ENCODE measurements at regions not wholly inside any gene's neighbourhood (a gene's known extent, or its start where the extent isn't known, plus 50 kb on each side); places are given as distances from the start of the nearest gene placed in this dataset.

GRCh38 chr4:100820249-100820648, 302.4 kb upstream of the EMCN start:
- Histone ChIP-seq H3K27ac (ENCODE audit: low read depth, low read length, poor library complexity, severe bottlenecking) (no peak overlapping the region), H3K9me2 (ENCODE audit: low read depth, low read length) (no peaks in the 10 kb centered on the region), H3K4me1 (ENCODE audit: insufficient read depth, low read length, severe bottlenecking) (no peaks in the 10 kb centered on the region), H3K4me3 (ENCODE audit: low read depth, low read length, poor library complexity, severe bottlenecking) (no peak overlapping the region), H3K79me2 (ENCODE audit: insufficient read depth, low read length) (no peaks in the 10 kb centered on the region), H4K20me1 (ENCODE audit: insufficient read depth, low read length) (no peaks in the 10 kb centered on the region), H3K9ac (ENCODE audit: low read length) (no peak overlapping the region), H3K4me2 (ENCODE audit: low read length) (no peak overlapping the region), H3F3A (ENCODE audit: insufficient read depth, low read length) (no peaks in the 10 kb centered on the region), H2AFZ (ENCODE audit: low read length) (no peak overlapping the region), H3K9me3 (ENCODE audit: low read length) (no peaks in the 10 kb centered on the region), H3K36me3 (ENCODE audit: insufficient read depth, low read length) (no peaks in the 10 kb centered on the region), H3K27me3 (ENCODE audit: insufficient read depth, low read length) (no peaks in the 10 kb centered on the region)
- TF ChIP-seq EZH2 (IDR thresholded peaks at IDR 0.05; ENCODE audit: borderline replicate concordance, low read length) (no peak), CTCF (IDR thresholded peaks at IDR 0.05; ENCODE audit: low read length) (no peak)

GRCh38 chr4:100819505-100819904, 301.7 kb upstream of the EMCN start:
- Histone ChIP-seq H3K9me3 (ENCODE audit: low read length) (no peaks in the 10 kb centered on the region), H3F3A (ENCODE audit: insufficient read depth, low read length) (no peaks in the 10 kb centered on the region), H4K20me1 (ENCODE audit: insufficient read depth, low read length) (no peaks in the 10 kb centered on the region), H3K27me3 (ENCODE audit: insufficient read depth, low read length) (no peaks in the 10 kb centered on the region), H3K36me3 (ENCODE audit: insufficient read depth, low read length) (no peaks in the 10 kb centered on the region), H3K4me3 (ENCODE audit: low read depth, low read length, poor library complexity, severe bottlenecking) (no peak overlapping the region), H3K79me2 (ENCODE audit: insufficient read depth, low read length) (no peaks in the 10 kb centered on the region), H3K4me2 (ENCODE audit: low read length) (no peak overlapping the region), H3K9me2 (ENCODE audit: low read depth, low read length) (no peaks in the 10 kb centered on the region), H3K4me1 (ENCODE audit: insufficient read depth, low read length, severe bottlenecking) (no peaks in the 10 kb centered on the region), H3K9ac (ENCODE audit: low read length) (no peak overlapping the region), H2AFZ (ENCODE audit: low read length) (no peak overlapping the region), H3K27ac (ENCODE audit: low read depth, low read length, poor library complexity, severe bottlenecking) (no peak overlapping the region)
- TF ChIP-seq EZH2 (IDR thresholded peaks at IDR 0.05; ENCODE audit: borderline replicate concordance, low read length) (no peak), CTCF (IDR thresholded peaks at IDR 0.05; ENCODE audit: low read length) (no peak)

DNA sequence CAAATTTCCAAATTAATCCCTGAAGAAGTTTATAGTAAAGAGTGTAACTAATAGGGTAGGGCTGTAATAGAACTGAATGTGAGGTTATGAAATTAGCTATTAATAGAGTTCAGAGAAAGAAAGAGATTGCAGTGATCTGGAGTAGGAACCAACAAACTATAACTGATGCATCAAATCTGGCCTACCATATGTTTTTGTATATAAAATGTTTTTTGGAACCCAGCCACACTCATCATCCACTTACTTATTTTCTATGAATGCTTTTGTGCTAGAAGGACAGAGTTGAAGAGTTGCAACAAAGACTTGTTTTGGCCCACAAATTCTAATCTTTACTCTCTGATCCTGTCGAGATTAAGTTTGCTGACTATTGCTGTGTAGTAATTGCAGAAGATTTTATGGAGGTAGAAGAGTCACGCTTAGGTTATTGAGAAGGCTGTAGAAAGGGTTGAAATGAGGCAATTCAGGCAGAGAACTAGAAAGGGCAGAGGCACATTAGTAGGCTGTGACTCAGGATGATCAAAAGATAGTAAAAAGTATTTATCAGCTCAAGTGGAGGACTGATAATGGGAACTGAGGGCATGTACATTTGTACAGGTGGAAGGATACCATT, 298.7 kb upstream of the EMCN start:
- H2AFZ ChIP-seq (ENCODE audit: low read length) = no peak overlapping the region
- H3K9me3 ChIP-seq (ENCODE audit: low read length) = no peaks in the 10 kb centered on the region
- no peak for TF ChIP-seq EZH2 (IDR thresholded peaks at IDR 0.05; ENCODE audit: borderline replicate concordance, low read length)
- no peak for TF ChIP-seq CTCF (IDR thresholded peaks at IDR 0.05; ENCODE audit: low read length)
- H3F3A ChIP-seq (ENCODE audit: insufficient read depth, low read length) = no peaks in the 10 kb centered on the region
- no peaks in the 10 kb centered on the region for H3K9me2 ChIP-seq (ENCODE audit: low read depth, low read length)
- no peaks in the 10 kb centered on the region for H3K27me3 ChIP-seq (ENCODE audit: insufficient read depth, low read length)
- no peak overlapping the region for H3K9ac ChIP-seq (ENCODE audit: low read length)
- no peaks in the 10 kb centered on the region for H4K20me1 ChIP-seq (ENCODE audit: insufficient read depth, low read length)
- H3K27ac ChIP-seq (ENCODE audit: low read depth, low read length, poor library complexity, severe bottlenecking) = no peak overlapping the region
- no peaks in the 10 kb centered on the region for H3K4me1 ChIP-seq (ENCODE audit: insufficient read depth, low read length, severe bottlenecking)
- H3K79me2 ChIP-seq (ENCODE audit: insufficient read depth, low read length) = no peaks in the 10 kb centered on the region
- H3K36me3 ChIP-seq (ENCODE audit: insufficient read depth, low read length) = no peaks in the 10 kb centered on the region
- H3K4me3 ChIP-seq (ENCODE audit: low read depth, low read length, poor library complexity, severe bottlenecking) = no peak overlapping the region
- H3K4me2 ChIP-seq (ENCODE audit: low read length) = no peak overlapping the region
